ENCODE measurements at regions not wholly inside any gene's neighbourhood (a gene's known extent, or its start where the extent isn't known, plus 50 kb on each side); places are given as distances from the start of the nearest gene placed in this dataset.
A peak's percentile ranks its signal among the peaks of the same experiment; 100 is the strongest.

DNA sequence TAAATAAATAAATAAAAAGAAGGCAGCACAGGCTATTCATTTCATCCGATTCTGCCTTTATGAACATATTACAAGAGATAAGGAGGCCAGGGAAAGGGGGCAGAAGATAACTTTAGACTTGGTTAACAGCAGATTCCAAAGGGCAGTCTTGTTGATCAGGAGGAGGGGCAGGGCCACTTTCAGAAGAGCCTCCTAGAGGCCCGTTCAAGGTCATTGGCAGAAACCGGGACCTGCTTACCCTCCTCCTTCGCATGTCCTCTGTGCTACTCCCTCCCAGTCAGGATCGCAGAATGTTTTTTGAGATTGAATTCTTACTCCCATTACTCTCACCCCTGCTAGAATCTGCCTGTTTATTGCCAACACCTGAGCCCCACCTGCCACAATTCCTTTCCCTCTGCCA lies 217.0 kb upstream of the IPO5 start:
- Histone ChIP-seq H3K9me3 (ENCODE audit: insufficient read depth, low read depth, low read length) (no peaks in the 10 kb centered on the region), H4K8ac (ENCODE audit: low read depth, low read length) (no peak overlapping the region), H3K4me3 (ENCODE audit: low read depth, low read length) (no peak overlapping the region), H3K4me2 (ENCODE audit: low read length) (no peak overlapping the region), H2BK5ac (ENCODE audit: low read depth, low read length, poor library complexity) (no peak overlapping the region), H3K4ac (ENCODE audit: low read depth, low read length) (no peak overlapping the region), H3K27me3 (ENCODE audit: insufficient read depth, low read length) (no peaks in the 10 kb centered on the region), H2BK12ac (ENCODE audit: low read length) (no peak overlapping the region), H2AK5ac (ENCODE audit: low read length) (no peak overlapping the region), H3K27ac (ENCODE audit: low read depth, low read length) (no peak overlapping the region), H3K36me3 (ENCODE audit: control insufficient read depth in 1 of 2, insufficient read depth in 2 of 2, low read length in 2 of 2) (no peaks in the 10 kb centered on the region), H3K14ac (ENCODE audit: low read length) (no peak overlapping the region), H4K12ac (ENCODE audit: low read depth, low read length) (no peak overlapping the region), H3K23ac (ENCODE audit: low read length) (no peak overlapping the region), H3K79me1 (ENCODE audit: low read length) (no peaks in the 10 kb centered on the region), H3K18ac (ENCODE audit: low read length) (no peak overlapping the region), H3K79me2 (ENCODE audit: control insufficient read depth, insufficient read depth, low read length, poor library complexity) (no peaks in the 10 kb centered on the region), H2AFZ (ENCODE audit: insufficient read depth, low read length, poor library complexity) (no peak overlapping the region), H3K9ac (ENCODE audit: low read length) (no peak overlapping the region), H4K91ac (ENCODE audit: low read depth, low read length) (no peak overlapping the region), H3K4me1 (ENCODE audit: control insufficient read depth in 1 of 2, insufficient read depth in 2 of 2, low read length in 2 of 2) (no peaks in the 10 kb centered on the region), H2BK120ac (ENCODE audit: insufficient read depth, low read length, poor library complexity) (no peak overlapping the region)
- DNase-seq, result no peak
- WGBS (ENCODE audit: extremely low coverage, insufficient coverage, insufficient read length), result no CpG with 5 or more reads among the region's 5 CpGs

DNA sequence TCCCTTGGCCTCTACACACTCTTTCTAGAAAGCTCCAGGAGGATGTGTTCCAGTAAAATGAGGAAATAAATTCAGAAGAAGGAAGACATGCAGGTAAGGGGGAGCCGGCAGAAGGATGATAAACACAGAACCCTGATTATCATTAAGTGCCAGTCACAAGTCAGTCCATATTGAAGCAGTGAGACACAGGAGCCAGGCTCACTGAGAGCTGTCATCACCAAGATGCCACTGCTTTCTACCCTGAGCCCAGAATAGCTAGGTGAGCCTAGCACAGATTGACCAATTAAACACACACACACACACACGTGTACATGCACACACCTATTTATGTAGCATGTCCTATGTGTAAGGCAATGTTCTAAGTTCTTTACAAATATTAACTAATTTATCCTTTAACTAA lies 211.4 kb upstream of the IPO5 start:
- Histone ChIP-seq H4K12ac (ENCODE audit: low read depth, low read length) (no peak overlapping the region), H2BK120ac (ENCODE audit: insufficient read depth, low read length, poor library complexity) (no peak overlapping the region), H3K27me3 (ENCODE audit: insufficient read depth, low read length) (no peaks in the 10 kb centered on the region), H3K9me3 (ENCODE audit: insufficient read depth, low read depth, low read length) (peaks cover 3% of the 10 kb centered on the region), H4K8ac (ENCODE audit: low read depth, low read length) (no peak overlapping the region), H4K91ac (ENCODE audit: low read depth, low read length) (no peak overlapping the region), H2BK12ac (ENCODE audit: low read length) (no peak overlapping the region), H3K36me3 (ENCODE audit: control insufficient read depth in 1 of 2, insufficient read depth in 2 of 2, low read length in 2 of 2) (no peaks in the 10 kb centered on the region), H3K4me1 (ENCODE audit: control insufficient read depth in 1 of 2, insufficient read depth in 2 of 2, low read length in 2 of 2) (no peaks in the 10 kb centered on the region), H3K9ac (ENCODE audit: low read length) (no peak overlapping the region), H2AK5ac (ENCODE audit: low read length) (no peak overlapping the region), H3K14ac (ENCODE audit: low read length) (no peak overlapping the region), H3K79me2 (ENCODE audit: control insufficient read depth, insufficient read depth, low read length, poor library complexity) (no peaks in the 10 kb centered on the region), H2BK5ac (ENCODE audit: low read depth, low read length, poor library complexity) (no peak overlapping the region), H2AFZ (ENCODE audit: insufficient read depth, low read length, poor library complexity) (no peak overlapping the region), H3K4me3 (ENCODE audit: low read depth, low read length) (no peak overlapping the region), H3K79me1 (ENCODE audit: low read length) (no peaks in the 10 kb centered on the region), H3K18ac (ENCODE audit: low read length) (no peak overlapping the region), H3K4me2 (ENCODE audit: low read length) (no peak overlapping the region), H3K23ac (ENCODE audit: low read length) (no peak overlapping the region), H3K4ac (ENCODE audit: low read depth, low read length) (no peak overlapping the region), H3K27ac (ENCODE audit: low read depth, low read length) (no peak overlapping the region)
- DNase-seq, result no peak
- no CpG with 5 or more reads among the region's 2 CpGs for WGBS (ENCODE audit: extremely low coverage, insufficient coverage, insufficient read length)

DNA sequence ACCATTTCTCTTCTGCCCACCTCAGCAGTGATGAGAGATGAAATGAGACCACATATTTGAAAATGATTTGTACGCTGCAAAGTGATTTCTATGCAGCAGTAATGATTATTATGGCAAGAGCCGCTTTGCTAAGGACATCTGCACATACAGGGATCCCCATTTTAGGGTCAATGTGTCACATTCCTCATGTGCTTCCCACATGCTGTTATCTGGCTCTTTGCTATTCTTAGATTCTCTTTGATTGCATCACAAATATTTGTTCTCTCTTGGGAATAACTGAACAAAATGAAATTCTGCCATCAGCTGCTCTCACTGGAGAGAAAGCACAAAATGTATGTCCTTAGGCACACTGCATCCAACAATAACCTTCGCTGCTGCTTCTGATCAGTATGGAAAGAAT lies 209.5 kb upstream of the IPO5 start:
- H3K23ac ChIP-seq (ENCODE audit: low read length), result peak overlapping the region; percentile 5
- H3K79me2 ChIP-seq (ENCODE audit: control insufficient read depth, insufficient read depth, low read length, poor library complexity), result no peaks in the 10 kb centered on the region
- H4K12ac ChIP-seq (ENCODE audit: low read depth, low read length), result no peak overlapping the region
- no peak overlapping the region for H3K9ac ChIP-seq (ENCODE audit: low read length)
- H2BK5ac ChIP-seq (ENCODE audit: low read depth, low read length, poor library complexity), result no peak overlapping the region
- H3K4ac ChIP-seq (ENCODE audit: low read depth, low read length), result no peak overlapping the region
- peaks cover 3% of the 10 kb centered on the region for H3K9me3 ChIP-seq (ENCODE audit: insufficient read depth, low read depth, low read length)
- no peaks in the 10 kb centered on the region for H3K79me1 ChIP-seq (ENCODE audit: low read length)
- H2AK5ac ChIP-seq (ENCODE audit: low read length), result no peak overlapping the region
- no peak overlapping the region for H4K91ac ChIP-seq (ENCODE audit: low read depth, low read length)
- no peaks in the 10 kb centered on the region for H3K4me1 ChIP-seq (ENCODE audit: control insufficient read depth in 1 of 2, insufficient read depth in 2 of 2, low read length in 2 of 2)
- no peaks in the 10 kb centered on the region for H3K27me3 ChIP-seq (ENCODE audit: insufficient read depth, low read length)
- H3K14ac ChIP-seq (ENCODE audit: low read length), result no peak overlapping the region
- no peak for DNase-seq
- no peak overlapping the region for H4K8ac ChIP-seq (ENCODE audit: low read depth, low read length)
- no peak overlapping the region for H3K4me2 ChIP-seq (ENCODE audit: low read length)
- no peaks in the 10 kb centered on the region for H3K36me3 ChIP-seq (ENCODE audit: control insufficient read depth in 1 of 2, insufficient read depth in 2 of 2, low read length in 2 of 2)
- H3K4me3 ChIP-seq (ENCODE audit: low read depth, low read length), result no peak overlapping the region
- no CpG with 5 or more reads among the region's 3 CpGs for WGBS (ENCODE audit: extremely low coverage, insufficient coverage, insufficient read length)
- H3K18ac ChIP-seq (ENCODE audit: low read length), result no peak overlapping the region
- no peak overlapping the region for H3K27ac ChIP-seq (ENCODE audit: low read depth, low read length)
- no peak overlapping the region for H2BK12ac ChIP-seq (ENCODE audit: low read length)
- no peak overlapping the region for H2AFZ ChIP-seq (ENCODE audit: insufficient read depth, low read length, poor library complexity)
- H2BK120ac ChIP-seq (ENCODE audit: insufficient read depth, low read length, poor library complexity), result no peak overlapping the region

- no CpG with 5 or more reads among the region's 6 CpGs for WGBS (ENCODE audit: extremely low coverage, insufficient coverage, insufficient read length)
- no peaks in the 10 kb centered on the region for H3K27me3 ChIP-seq (ENCODE audit: insufficient read depth, low read length)
These were observed 206.8 kb upstream of the IPO5 start for GRCh38 chr13:97746649-97747048.

More at GRCh38 chr13:97746649-97747048, 206.8 kb upstream of the IPO5 start:
- Histone ChIP-seq H3K23ac (ENCODE audit: low read length) (no peak overlapping the region), H3K36me3 (ENCODE audit: control insufficient read depth in 1 of 2, insufficient read depth in 2 of 2, low read length in 2 of 2) (no peaks in the 10 kb centered on the region), H3K9ac (ENCODE audit: low read length) (no peak overlapping the region), H4K8ac (ENCODE audit: low read depth, low read length) (no peak overlapping the region), H3K4me1 (ENCODE audit: control insufficient read depth in 1 of 2, insufficient read depth in 2 of 2, low read length in 2 of 2) (no peaks in the 10 kb centered on the region), H3K18ac (ENCODE audit: low read length) (no peak overlapping the region), H3K14ac (ENCODE audit: low read length) (no peak overlapping the region), H4K12ac (ENCODE audit: low read depth, low read length) (no peak overlapping the region), H3K79me1 (ENCODE audit: low read length) (no peaks in the 10 kb centered on the region), H2BK12ac (ENCODE audit: low read length) (no peak overlapping the region), H2AK5ac (ENCODE audit: low read length) (no peak overlapping the region), H3K27ac (ENCODE audit: low read depth, low read length) (no peak overlapping the region), H2BK120ac (ENCODE audit: insufficient read depth, low read length, poor library complexity) (no peak overlapping the region), H3K4me2 (ENCODE audit: low read length) (no peak overlapping the region), H3K4me3 (ENCODE audit: low read depth, low read length) (no peak overlapping the region), H3K79me2 (ENCODE audit: control insufficient read depth, insufficient read depth, low read length, poor library complexity) (no peaks in the 10 kb centered on the region), H3K9me3 (ENCODE audit: insufficient read depth, low read depth, low read length) (peaks cover 3% of the 10 kb centered on the region), H2BK5ac (ENCODE audit: low read depth, low read length, poor library complexity) (no peak overlapping the region), H3K4ac (ENCODE audit: low read depth, low read length) (no peak overlapping the region), H4K91ac (ENCODE audit: low read depth, low read length) (no peak overlapping the region), H2AFZ (ENCODE audit: insufficient read depth, low read length, poor library complexity) (no peak overlapping the region)
- DNase-seq, result no peak
